SK-MEL-5 (cell line): ENCODE measurements at regions not wholly inside any gene's neighbourhood (a gene's known extent, or its start where the extent isn't known, plus 50 kb on each side); places are given as distances from the start of the nearest gene placed in this dataset.

ENCODE experiments used
- DNase-seq: peaks from one replicate; pipeline ENCODE4 v3.0.0-alpha.2; 2016; ENCODE audit warnings: low read depth, low spot score
- in situ Hi-C: cut with HindIII; loops from 2 replicates; pipeline ENCODE4 v1.10.0; 2016; ENCODE audit warnings: low sequenced_read_pairs, high pct_unique_total_duplicates, low pct_unique_long_range_greater_than_20kb

DNA sequence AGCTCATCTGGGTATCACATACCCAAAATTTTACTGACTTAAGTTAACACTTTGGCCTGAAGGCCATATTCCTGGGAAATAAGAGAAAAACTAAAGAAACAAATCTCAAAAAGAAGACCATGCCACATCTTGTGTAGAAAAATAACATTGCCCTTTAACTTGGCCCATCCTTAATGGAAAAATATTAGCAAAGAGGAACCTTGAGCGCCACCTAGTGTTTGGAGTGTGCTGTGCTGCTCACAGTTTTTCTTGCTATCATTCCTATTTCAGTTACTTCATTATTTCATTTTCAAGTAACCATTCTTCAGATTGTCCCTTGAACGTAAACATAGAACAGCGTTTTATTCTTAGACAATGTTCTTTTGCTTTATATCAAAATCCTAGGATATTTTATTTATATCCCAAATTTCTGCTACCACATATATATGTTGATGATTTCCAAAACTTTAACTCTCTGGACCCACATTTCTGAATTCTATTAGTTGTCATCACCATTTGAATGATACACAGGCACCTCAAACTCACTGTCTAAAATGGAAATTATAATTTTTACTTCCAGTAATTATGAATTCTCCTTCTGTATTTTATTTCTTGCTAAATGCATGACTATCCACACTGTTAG, 999.0 kb upstream of the ADGRL3 start:
- DNase-seq, result peak; percentile 72
- in situ Hi-C loops, result no loop called here

DNA sequence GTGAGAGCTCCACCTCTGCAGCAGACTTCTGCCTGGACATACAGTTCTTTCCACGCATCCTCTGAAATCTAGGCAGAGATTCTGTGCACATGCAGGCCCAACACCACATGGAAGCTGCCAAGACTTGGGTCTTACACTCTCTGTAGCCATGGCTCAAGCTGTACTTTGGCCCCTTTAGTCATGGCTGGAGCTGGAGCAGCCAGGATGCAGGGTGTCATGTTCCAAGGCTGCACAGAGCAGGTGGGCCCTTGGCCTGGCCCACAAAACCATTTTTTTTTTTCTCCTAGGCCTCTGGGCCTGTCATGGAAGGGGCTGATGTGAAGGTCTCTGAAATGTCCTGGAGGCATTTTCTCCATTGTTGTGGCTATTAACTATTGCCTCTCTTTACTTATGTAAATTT, 990.5 kb upstream of the ADGRL3 start:
- DNase-seq, result no peak
- in situ Hi-C loops, result no loop called here

DNA sequence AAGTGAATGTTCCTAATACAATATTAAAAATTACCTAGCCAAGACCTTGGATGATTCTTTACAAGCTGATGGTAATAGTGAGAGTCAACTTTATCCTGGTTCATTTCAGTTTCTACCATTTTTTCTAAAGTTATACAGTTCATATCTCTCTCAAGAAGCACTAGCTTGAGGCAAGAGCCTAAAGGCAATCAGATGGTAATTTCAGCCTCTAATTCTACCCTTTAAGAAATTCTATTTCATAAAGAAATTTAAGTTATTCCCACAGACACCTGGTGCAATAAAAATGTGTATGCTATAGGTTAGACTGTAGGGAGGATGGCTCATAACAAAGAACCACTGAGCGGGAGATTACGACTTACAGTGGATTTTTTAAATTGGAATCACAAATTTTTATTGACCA, 984.2 kb upstream of the ADGRL3 start:
- in situ Hi-C loops, result no loop called here
- DNase-seq, result no peak

DNA sequence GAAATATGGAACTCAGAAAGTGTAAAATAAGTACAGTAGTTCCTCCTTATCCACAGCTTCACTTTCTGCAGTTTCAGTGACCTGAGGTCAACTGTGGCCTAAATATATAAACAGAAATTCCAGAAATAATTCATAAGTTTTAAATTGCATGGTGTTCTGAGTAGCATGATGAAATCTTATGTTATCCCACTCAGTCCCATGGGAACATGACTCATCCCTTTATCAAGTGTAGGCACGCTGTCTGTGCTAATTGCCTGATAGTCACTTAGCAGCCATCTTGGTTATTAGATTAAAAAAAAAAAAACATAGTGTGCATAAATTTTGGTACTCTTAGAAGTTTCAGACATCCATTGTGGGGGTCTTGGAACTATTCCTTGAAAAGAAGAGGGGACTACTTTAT, 983.4 kb upstream of the ADGRL3 start:
- in situ Hi-C loops, result no loop called here
- DNase-seq, result no peak

DNA sequence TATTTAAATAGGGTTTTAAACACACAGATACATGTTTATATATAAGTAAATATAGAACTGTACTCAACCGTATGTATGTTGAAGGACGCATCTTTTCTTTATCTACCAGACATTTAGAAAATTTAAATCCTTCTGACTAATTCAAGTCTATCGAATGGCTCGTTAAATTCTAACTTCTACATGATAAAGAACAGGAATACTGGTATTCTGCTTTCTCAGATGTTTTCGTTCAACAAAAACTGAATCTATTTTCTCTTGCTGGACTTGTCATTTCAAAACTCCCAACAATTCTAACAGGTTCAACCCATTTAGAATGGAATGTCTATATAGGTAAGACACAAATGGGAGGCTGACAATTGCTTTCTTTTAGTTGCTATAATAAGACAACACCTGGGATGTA, 978.3 kb upstream of the ADGRL3 start:
- DNase-seq, result no peak
- in situ Hi-C loops, result no loop called here

DNA sequence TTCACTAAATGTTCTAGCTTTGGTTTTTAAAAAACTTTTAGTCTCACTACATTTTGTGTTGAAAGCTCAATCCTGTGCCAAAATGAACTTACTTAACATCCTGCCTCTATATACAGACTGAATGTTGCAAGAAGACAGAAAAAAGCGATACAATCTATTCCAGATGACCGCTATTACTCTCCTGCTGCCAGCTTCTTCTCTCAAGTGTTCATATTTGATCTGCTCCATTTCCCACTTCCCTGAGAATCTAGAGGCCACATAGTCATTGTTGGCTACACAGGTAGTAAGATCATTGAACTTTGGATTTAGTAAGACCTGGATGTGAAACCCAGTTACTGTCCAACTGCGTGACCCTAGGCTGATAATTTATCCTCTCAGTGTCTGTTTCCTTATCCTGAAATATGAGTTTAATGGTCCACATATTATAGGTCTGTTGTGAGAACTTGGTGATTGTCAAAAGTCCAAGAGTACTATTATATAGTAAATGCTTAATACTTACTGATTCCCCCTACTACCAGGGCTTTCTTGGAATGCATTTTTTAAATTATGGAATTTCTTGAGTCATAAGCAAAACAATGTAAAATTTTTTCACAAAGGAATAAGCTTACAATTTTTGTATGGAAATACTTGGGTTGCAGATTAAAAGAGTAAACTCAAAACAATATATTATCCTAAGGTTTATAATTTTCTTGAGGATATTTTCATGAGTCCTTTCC, 976.8 kb upstream of the ADGRL3 start:
- DNase-seq, result no peak
- in situ Hi-C loops, result no loop called here

DNA sequence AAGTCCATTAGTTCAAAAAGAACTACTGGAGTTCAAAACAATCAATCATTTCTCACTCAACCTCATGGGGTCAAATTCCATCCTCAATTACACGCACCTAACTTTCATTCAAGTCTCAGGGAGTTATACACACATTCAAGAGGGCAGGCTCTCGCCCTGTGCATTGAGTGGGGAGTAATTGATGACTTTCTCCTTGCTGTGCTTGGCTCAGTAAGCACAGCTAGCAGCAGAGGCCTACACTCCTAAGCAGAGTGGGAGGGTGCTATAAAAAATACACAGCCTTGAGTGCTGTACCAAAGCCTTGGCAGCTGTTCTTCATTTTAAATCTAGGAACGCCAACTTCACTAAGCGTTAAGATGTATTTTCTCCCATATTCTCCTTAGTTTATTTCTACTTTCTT, 958.3 kb upstream of the ADGRL3 start:
- in situ Hi-C loops, result no loop called here
- DNase-seq, result no peak

DNA sequence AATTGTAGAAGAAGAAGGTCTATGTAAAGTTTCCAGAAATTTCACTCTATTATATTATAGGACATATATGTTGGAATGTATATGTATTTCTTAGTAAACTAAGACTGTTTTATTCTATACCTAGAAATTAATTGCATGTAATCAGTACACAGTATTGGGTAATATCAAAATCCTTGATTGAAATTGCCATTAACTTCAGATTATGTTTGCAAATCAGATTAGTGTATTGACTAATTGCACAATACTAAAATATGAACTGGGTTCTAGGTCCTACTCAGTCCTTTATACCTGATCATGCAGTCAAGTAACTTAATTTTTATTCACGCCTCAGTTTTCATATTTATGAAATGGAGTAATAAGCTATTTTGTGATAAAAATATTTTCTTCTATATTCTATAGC, 950.3 kb upstream of the ADGRL3 start:
- no peak for DNase-seq
- in situ Hi-C loops, result no loop called here

DNA sequence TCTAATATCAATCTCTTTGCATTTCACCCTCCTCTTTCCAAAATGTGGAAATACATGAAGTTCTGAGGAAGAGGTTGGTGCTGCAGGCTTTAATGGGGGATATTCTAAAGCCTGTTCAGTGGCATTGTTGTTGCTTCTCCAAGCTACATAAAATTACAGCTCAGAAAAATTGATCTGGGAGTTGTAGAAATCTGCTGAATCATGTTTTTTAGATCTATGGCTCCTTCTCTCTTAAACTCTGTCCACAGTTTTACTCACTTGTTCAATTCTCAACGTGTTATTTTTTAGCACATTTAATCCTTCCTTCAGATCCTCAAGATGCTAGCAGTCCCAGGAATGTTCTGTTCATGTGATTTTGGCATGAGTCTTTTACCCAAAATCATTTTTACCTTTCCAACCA, 949.5 kb upstream of the ADGRL3 start:
- no peak for DNase-seq
- in situ Hi-C loops, result no loop called here

DNA sequence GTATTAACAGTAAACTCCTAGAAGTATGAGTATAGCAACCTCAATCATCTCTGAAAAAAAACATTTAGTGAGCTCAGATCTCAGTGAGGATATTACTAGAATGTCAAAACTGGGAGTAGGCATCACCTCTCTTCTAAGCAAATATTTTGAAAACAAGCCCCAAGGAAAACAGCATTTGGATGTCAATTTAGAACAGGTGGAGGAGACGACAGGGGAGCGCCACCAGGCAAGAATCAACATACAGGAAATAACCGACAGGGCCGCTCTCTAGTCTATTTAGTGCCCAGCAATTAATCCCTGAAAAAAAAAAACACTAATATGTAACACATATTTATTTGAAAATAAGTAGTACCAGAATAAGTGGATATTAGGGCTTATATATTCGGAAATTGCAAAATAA, 940.3 kb upstream of the ADGRL3 start:
- no peak for DNase-seq
- in situ Hi-C loops, result no loop called here

DNA sequence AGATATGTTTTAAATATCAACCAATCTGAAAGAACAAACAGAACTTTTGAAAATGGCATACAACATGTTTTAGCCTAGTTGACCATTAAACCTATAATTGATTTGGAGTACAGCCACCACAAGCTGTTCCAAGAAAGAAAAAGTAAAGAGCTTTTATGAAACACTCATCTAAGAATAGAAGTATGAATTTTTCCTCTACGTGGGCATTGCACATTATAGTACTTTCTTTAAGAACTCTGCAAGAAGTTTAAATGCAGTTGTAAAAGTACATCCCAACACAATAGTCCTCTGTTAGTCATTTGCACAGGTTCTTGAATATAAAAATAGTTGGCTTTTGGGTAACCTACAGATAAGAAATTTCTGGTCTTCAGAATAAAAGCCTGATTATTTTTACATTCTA, 933.6 kb upstream of the ADGRL3 start:
- in situ Hi-C loops, result no loop called here
- no peak for DNase-seq

DNA sequence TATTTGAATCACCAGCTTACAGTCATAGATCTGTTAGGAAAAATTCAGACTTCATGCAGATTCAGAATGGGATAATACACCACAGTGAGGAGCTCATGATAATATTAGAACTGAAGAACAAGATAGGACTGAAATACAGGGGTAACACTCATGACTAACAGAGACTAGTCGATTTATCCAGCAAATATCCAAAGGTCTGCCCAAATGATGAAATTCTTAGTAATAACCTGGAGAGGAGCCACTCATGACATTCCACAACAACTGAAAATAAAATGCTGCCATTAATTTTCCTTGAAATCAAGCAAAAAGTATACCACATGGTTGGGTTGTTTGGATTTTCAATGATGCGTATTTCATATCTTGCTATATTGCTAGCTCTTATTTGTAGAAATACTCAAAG, 903.7 kb upstream of the ADGRL3 start:
- in situ Hi-C loops, result no loop called here

DNA sequence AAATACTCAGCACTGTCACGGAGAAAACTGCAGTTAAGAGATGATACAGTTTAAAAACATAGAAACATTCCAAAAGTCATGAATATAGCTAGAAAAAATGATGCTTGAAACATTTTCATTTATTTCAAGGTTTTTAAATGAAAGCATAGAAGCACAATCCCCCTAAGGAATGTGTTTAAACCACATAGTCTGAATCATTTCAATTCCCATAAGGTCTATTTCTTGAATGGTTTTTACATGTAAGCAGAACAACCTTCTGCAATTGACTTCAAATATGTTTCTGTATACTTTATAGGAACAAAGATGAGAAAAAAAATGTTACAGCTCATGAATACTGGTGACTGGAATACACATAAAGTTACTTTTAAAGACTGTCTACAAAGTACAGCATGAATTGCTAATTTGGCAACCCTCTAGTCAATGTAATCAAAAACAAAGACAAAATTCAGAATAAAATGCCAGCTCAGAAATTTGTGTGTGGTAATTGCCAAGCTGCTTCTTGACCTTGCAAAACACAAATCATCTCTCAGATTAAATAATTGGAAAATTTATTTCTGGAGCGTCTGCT, 886.4 kb upstream of the ADGRL3 start:
- in situ Hi-C loops, result no loop called here
- no peak for DNase-seq

More for the DNA sequence above, 903.7 kb upstream of the ADGRL3 start:
- no peak for DNase-seq

DNA sequence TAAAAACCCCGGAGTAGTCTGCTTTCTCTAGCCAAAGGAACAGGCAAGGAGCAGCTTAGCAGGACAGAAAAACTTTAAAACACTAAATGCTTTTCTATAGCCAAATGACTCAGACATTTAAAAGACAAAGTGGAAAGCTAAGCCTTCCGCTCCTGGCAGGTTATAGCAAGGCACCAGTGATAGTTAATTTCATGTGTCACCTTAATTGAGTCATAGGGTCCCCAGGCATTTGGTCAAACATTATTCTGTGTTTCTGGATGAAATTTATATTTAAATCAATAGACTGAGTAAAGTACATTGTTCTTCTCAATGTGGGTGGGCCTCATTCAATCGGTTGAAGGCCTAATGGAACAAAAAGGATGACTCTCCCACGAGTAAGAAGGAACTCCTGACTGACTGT, 885.7 kb upstream of the ADGRL3 start:
- no peak for DNase-seq
- in situ Hi-C loops, result no loop called here

DNA sequence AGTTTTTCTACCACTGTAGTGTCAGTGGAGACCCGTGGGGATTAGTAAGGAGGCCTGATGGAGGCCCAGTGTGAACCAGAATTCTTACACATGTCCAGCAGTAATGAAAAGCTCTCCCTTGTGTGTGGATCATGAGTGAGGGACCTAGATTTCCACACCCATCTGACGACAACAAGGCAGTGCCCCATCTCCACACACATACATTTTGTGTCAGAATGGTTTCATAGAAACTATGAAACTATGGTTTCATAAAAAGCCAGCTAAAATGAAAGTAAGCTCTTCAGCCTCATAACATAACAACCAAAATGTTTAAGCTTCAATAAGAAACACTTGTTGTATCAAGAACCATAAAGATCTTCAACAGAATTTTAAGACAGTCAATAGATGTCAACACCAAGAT, 884.5 kb upstream of the ADGRL3 start:
- no peak for DNase-seq
- in situ Hi-C loops, result no loop called here

DNA sequence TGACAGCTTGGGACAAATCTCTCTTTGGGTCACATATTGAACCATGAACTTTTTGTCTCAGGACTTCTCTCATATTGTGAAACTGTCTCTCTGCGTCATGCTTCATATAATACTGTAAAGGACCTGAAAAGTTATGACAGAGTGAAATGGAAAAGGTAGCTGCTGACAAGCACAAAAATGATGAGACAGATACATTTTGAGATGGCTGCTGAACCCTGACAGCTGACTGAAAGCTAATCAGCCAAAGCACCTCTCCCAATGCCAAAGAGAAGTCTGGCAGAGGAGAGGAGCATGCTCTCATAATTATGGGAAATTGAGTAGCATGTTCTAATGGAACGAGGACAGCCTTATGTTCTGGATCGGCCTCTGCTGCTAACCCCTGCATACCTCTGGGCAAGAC, 873.4 kb upstream of the ADGRL3 start:
- in situ Hi-C loops, result no loop called here

DNA sequence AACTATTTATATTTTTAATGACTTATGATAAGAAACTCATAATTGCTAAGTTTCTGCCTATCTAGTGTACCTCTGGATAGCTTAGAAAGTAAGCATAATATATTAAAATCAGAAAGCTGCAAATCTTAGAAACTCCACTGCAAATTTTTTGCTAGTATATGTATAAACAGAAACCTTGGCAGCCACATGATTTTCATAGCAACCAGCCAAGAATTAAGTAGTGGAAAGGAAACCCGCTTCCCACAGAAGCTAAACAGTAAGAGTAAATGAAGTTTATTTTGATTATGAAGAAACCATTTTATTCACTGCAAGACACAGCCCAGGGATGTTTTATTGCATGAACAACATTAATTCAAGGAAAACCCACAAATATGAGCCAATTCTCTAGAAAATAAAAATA, 872.5 kb upstream of the ADGRL3 start:
- no peak for DNase-seq
- in situ Hi-C loops, result no loop called here

More for the DNA sequence above, 873.4 kb upstream of the ADGRL3 start:
- no peak for DNase-seq

DNA sequence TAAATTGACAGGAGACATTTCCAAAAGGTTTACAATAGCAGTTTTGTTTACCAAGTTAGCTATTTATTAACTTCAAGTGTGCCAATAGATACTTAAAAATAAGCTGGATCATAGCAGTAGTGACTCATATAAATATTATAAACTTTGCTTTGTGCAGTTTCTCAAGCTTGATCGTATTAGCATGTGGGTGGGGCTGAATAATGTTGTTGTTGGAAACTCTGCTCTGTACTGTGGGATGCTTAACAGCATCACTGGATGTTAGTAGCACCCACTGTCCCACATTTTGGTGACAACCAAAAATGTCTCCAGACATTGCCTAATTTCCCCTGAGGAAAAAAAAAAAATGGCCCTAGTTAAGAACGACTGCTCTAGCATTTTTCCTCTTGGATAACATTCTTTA, 855.2 kb upstream of the ADGRL3 start:
- in situ Hi-C loops, result no loop called here
- DNase-seq, result no peak

DNA sequence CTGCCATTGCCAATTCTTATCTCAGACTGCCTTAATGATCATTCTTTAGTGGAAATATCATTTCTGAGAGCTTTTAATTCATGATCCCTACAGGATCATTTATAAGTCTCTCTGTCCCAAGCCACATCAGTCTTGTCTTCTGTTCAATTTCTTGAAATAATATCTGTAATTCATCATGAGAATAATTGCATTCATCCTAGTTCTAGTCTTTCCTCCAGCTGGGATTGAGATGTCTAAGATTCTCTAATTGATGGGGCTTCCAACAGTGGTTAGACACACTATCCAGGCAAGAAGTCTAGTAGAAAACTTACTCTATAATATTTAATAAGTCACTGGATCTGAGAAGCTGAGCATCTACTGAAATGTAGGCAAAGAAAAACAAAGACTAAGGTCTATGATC, 854.7 kb upstream of the ADGRL3 start:
- in situ Hi-C loops, result no loop called here
- no peak for DNase-seq
